H1 (cell line): ENCODE measurements at regions not wholly inside any gene's neighbourhood (a gene's known extent, or its start where the extent isn't known, plus 50 kb on each side); places are given as distances from the start of the nearest gene placed in this dataset.

Experiments used
- CTCF ChIA-PET: fragments of 300-600 bp; sonication (Branson Sonifier 250); formaldehyde crosslinking; loops from one replicate; lab custom pipeline; 2021; ENCODE audit not compliant: partially characterized antibody; lab: Charles Lee
- POLR2A ChIA-PET: fragments of 300-600 bp; sonication (Branson Sonifier 250); formaldehyde crosslinking; loops from one replicate; lab custom pipeline; 2021; ENCODE audit warnings: inconsistent platforms; ENCODE audit not compliant: partially characterized antibody; lab: Charles Lee
- DNase-seq, 2 experiments: peaks; one replicate each; pipeline versions ENCODE4 v3.0.0 to v3.0.0-alpha.2; 2010 to 2022; ENCODE audit warnings: low spot score in 2 of 2, low read depth in 1 of 2, mixed read lengths in 1 of 2
- FAIRE-seq: peaks from 2 replicates; lab custom pipeline; 2011; peaks lifted over from hg19 to GRCh38; lab: Jason Lieb, UNC
- H2AFZ ChIP-seq: 2 replicates; pipeline ENCODE4 v1.8.1; 2012; ENCODE audit warnings: low read length, inconsistent platforms
- H2AK5ac ChIP-seq: 2 replicates; pipeline ENCODE4 v1.6.1; 2013; ENCODE audit warnings: low read depth, low read length
- H2BK120ac ChIP-seq: replicated peaks from 2 replicates; pipeline ENCODE3; 2013; ENCODE audit warnings: low read depth, low read length, inconsistent platforms
- H2BK12ac ChIP-seq: 2 replicates; pipeline ENCODE4 v1.6.1; 2013; ENCODE audit warnings: low read depth, low read length
- H2BK15ac ChIP-seq: 2 replicates; pipeline ENCODE4 v1.6.1; 2013; ENCODE audit warnings: low read length
- H2BK20ac ChIP-seq: 2 replicates; pipeline ENCODE4 v1.6.1; 2013; ENCODE audit warnings: low read length
- H2BK5ac ChIP-seq: 2 replicates; pipeline ENCODE4 v1.6.1; 2013; ENCODE audit warnings: low read depth, low read length
- H3K14ac ChIP-seq: 2 replicates; pipeline ENCODE4 v1.6.1; 2013; ENCODE audit warnings: inconsistent platforms; ENCODE audit not compliant: insufficient read length
- H3K18ac ChIP-seq: 2 replicates; pipeline ENCODE4 v1.6.1; 2013; ENCODE audit warnings: low read length; ENCODE audit errors: extremely low read depth
- H3K23ac ChIP-seq: 2 replicates; pipeline ENCODE4 v1.6.1; 2013; ENCODE audit warnings: inconsistent platforms; ENCODE audit not compliant: insufficient read length
- H3K23me2 ChIP-seq: 2 replicates; pipeline ENCODE4 v1.6.1; 2013; ENCODE audit warnings: low read depth, low read length
- H3K27ac ChIP-seq: 2 replicates; pipeline ENCODE4 v1.6.1; 2011; ENCODE audit warnings: low read depth, low read length, inconsistent platforms
- H3K27me3 ChIP-seq, 4 experiments: replicated peaks in 1 of 4; 1 replicate in 1 of 4; 2 replicates in 3 of 4; pipeline versions ENCODE4 v1.6.1 to v1.8.1; 2011 to 2013; ENCODE audit warnings: low read length in 3 of 4, mild to moderate bottlenecking in 3 of 4, inconsistent platforms in 2 of 4, mixed read lengths in 2 of 4, moderate library complexity in 1 of 4; ENCODE audit not compliant: control insufficient read depth in 3 of 4, insufficient read depth in 3 of 4; ENCODE audit errors: extremely low read depth in 1 of 4
- H3K36me3 ChIP-seq, 4 experiments: 2 replicates each; pipeline versions ENCODE4 v1.6.1 to v1.8.1; 2011 to 2013; ENCODE audit warnings: mild to moderate bottlenecking in 4 of 4, low read length in 3 of 4, moderate library complexity in 2 of 4, control low read depth in 1 of 4, inconsistent platforms in 1 of 4; ENCODE audit not compliant: insufficient read depth in 4 of 4, control insufficient read depth in 2 of 4
- H3K4ac ChIP-seq: replicated peaks from 2 replicates; pipeline ENCODE3; 2013; ENCODE audit warnings: low read length, low read depth, mixed read lengths, inconsistent platforms; ENCODE audit not compliant: insufficient read length
- H3K4me1 ChIP-seq, 4 experiments: replicated peaks in 1 of 4; 1 replicate in 1 of 4; 2 replicates in 3 of 4; pipeline versions ENCODE4 v1.6.1 to v1.8.1; 2011 to 2013; ENCODE audit warnings: low read length in 3 of 4, inconsistent platforms in 2 of 4, mixed read lengths in 1 of 4; ENCODE audit not compliant: insufficient read depth in 4 of 4, control insufficient read depth in 3 of 4
- H3K4me2 ChIP-seq, 2 experiments: 2 replicates each; pipeline versions ENCODE4 v1.6.1 to v1.8.1; 2011 to 2013; ENCODE audit warnings: low read depth in 2 of 2, low read length in 2 of 2, control low read depth in 1 of 2, inconsistent platforms in 1 of 2, mild to moderate bottlenecking in 1 of 2; ENCODE audit not compliant: insufficient read depth in 1 of 2
- H3K4me3 ChIP-seq, 4 experiments: fragments of 200-600, 300-600 bp in 1 of 4; sonication (generic), shearing (Covaris generic), sonication (Bioruptor Twin) in 1 of 4; 2 replicates each; pipeline versions ENCODE4 v1.5.1 to v1.8.1; 2011 to 2016; ENCODE audit warnings: low read length in 4 of 4, low read depth in 3 of 4, control low read depth in 2 of 4, inconsistent platforms in 2 of 4, mild to moderate bottlenecking in 2 of 4, mixed read lengths in 1 of 4, moderate library complexity in 1 of 4; ENCODE audit not compliant: insufficient read depth in 2 of 4; ENCODE audit errors: extremely low read depth in 1 of 4
- H3K56ac ChIP-seq: replicated peaks from 2 replicates; pipeline ENCODE3; 2013; ENCODE audit warnings: low read depth, mild to moderate bottlenecking, mixed read lengths, low read length, inconsistent platforms; ENCODE audit not compliant: insufficient read length
- H3K79me1 ChIP-seq: 2 replicates; pipeline ENCODE4 v1.6.1; 2013; ENCODE audit warnings: low read depth, low read length, control low read depth
- H3K79me2 ChIP-seq, 2 experiments: 2 replicates each; pipeline versions ENCODE4 v1.6.1 to v1.8.1; 2012 to 2013; ENCODE audit warnings: low read length in 2 of 2, mild to moderate bottlenecking in 2 of 2, inconsistent platforms in 1 of 2; ENCODE audit not compliant: insufficient read depth in 2 of 2, control insufficient read depth in 1 of 2
- H3K9ac ChIP-seq, 4 experiments: replicated peaks in 1 of 4; 1 replicate in 1 of 4; 2 replicates in 3 of 4; pipeline versions ENCODE4 v1.6.1 to v1.8.1; 2011 to 2013; ENCODE audit warnings: low read depth in 3 of 4, low read length in 3 of 4, control low read depth in 2 of 4, mild to moderate bottlenecking in 2 of 4, moderate library complexity in 2 of 4, inconsistent platforms in 1 of 4; ENCODE audit errors: extremely low read depth in 1 of 4
- H3K9me3 ChIP-seq, 2 experiments: 2 replicates each; pipeline versions ENCODE4 v1.6.1 to v1.8.1; 2012 to 2013; ENCODE audit warnings: mild to moderate bottlenecking in 2 of 2, moderate library complexity in 2 of 2, control low read depth in 1 of 2, inconsistent platforms in 1 of 2, low read depth in 1 of 2, low read length in 1 of 2, mixed read lengths in 1 of 2; ENCODE audit not compliant: insufficient read depth in 2 of 2
- H4K20me1 ChIP-seq, 2 experiments: replicated peaks in 1 of 2; 2 replicates each; pipeline versions ENCODE3 to v1.8.1; 2011 to 2013; ENCODE audit warnings: inconsistent platforms in 2 of 2, low read length in 2 of 2, mild to moderate bottlenecking in 1 of 2; ENCODE audit not compliant: insufficient read depth in 2 of 2, control insufficient read depth in 1 of 2
- H4K5ac ChIP-seq: 2 replicates; pipeline ENCODE4 v1.6.1; 2013; ENCODE audit warnings: low read length, low read depth, mixed read lengths, inconsistent platforms; ENCODE audit not compliant: insufficient read length
- H4K8ac ChIP-seq: 2 replicates; pipeline ENCODE4 v1.8.0; 2013; ENCODE audit warnings: mild to moderate bottlenecking, moderate library complexity, low read length, inconsistent platforms; ENCODE audit not compliant: insufficient read depth; ENCODE audit errors: extremely low read depth
- H4K91ac ChIP-seq: replicated peaks from 2 replicates; pipeline ENCODE3; 2013; ENCODE audit warnings: low read length, mixed read lengths, inconsistent platforms; ENCODE audit not compliant: insufficient read length
- ATF2 ChIP-seq: IDR thresholded peaks from 2 replicates; pipeline ENCODE4 v1.6.1; 2012; ENCODE audit warnings: low read length, inconsistent platforms
- EZH2 ChIP-seq: fragments of 200-600 bp; sonication (generic); IDR thresholded peaks from 2 replicates; pipeline ENCODE4 v1.7.1; 2012; ENCODE audit warnings: low read depth, mild to moderate bottlenecking, moderate library complexity, low read length, inconsistent platforms; ENCODE audit not compliant: severe bottlenecking
- MAX ChIP-seq: IDR thresholded peaks from 2 replicates; pipeline ENCODE4 v1.6.1; 2012; ENCODE audit warnings: inconsistent platforms
- RAD21 ChIP-seq, 2 experiments: IDR thresholded peaks in 1 of 2; conservative IDR thresholded peaks in 1 of 2; 2 replicates each; pipeline ENCODE4 v1.6.1; 2011; ENCODE audit warnings: low read depth in 2 of 2, low read length in 2 of 2, improper control_type of control experiment in 1 of 2, inconsistent platforms in 1 of 2, mild to moderate bottlenecking in 1 of 2, moderate library complexity in 1 of 2
- RFX5 ChIP-seq: IDR thresholded peaks from 2 replicates; pipeline ENCODE4 v1.6.1; 2011; ENCODE audit warnings: low read depth, low read length, improper control_type of control experiment, borderline replicate concordance
- SRF ChIP-seq: IDR thresholded peaks from 2 replicates; pipeline ENCODE4 v1.6.1; 2011; ENCODE audit warnings: mild to moderate bottlenecking, low read depth, low read length, moderate library complexity
- TEAD4 ChIP-seq: IDR thresholded peaks from 2 replicates; pipeline ENCODE4 v1.6.1; 2012; ENCODE audit warnings: low read depth, low read length, inconsistent platforms, mixed read lengths
- YY1 ChIP-seq: IDR thresholded peaks from 2 replicates; pipeline ENCODE4 v1.6.1; 2011; ENCODE audit warnings: low read depth, mild to moderate bottlenecking, low read length
- ZNF274 ChIP-seq: IDR thresholded peaks from 2 replicates; pipeline ENCODE4 v1.7.0; 2012; ENCODE audit warnings: low read length, borderline replicate concordance; ENCODE audit errors: extremely low read depth
- WGBS, 2 experiments: shearing (Covaris generic) in 1 of 2; methylation state at CpG; one replicate each; pipeline versions ENCODE4 v1.1.6 to v1.1.7; 2013 to 2015; ENCODE audit warnings: low lambda C conversion rate in 2 of 2, mixed read lengths in 2 of 2, inconsistent platforms in 1 of 2, low coverage in 1 of 2, missing lambda C conversion rate in 1 of 2; ENCODE audit not compliant: insufficient replicate concordance in 2 of 2, insufficient coverage in 1 of 2, insufficient read length in 1 of 2; ENCODE audit errors: extremely low coverage in 1 of 2, missing lambda C conversion rate in 1 of 2; 5-methylcytosine and 5-hydroxymethylcytosine counted together

GRCh38 chr4:176981551-176981950 is 188.8 kb upstream of the VEGFC start:
- Histone ChIP-seq H3K14ac (no peak overlapping the region), H2BK120ac (no peak overlapping the region), H3K56ac (no peak overlapping the region), H3K9me3 (no peaks in the 10 kb centered on the region), H4K91ac (no peak overlapping the region), H2AFZ (no peak overlapping the region), H3K23me2 (no peaks in the 10 kb centered on the region), H3K4me2 (no peak overlapping the region), H3K36me3 (no peaks in the 10 kb centered on the region), H4K8ac (no peak overlapping the region), H3K27me3 (no peaks in the 10 kb centered on the region), H3K4me1 (no peaks in the 10 kb centered on the region), H3K4me3 (no peak overlapping the region), H2AK5ac (no peak overlapping the region), H3K79me2 (no peaks in the 10 kb centered on the region), H4K5ac (no peak overlapping the region), H2BK15ac (no peak overlapping the region), H2BK5ac (no peak overlapping the region), H3K27ac (no peak overlapping the region), H3K23ac (no peak overlapping the region), H3K18ac (no peak overlapping the region), H3K4ac (no peak overlapping the region), H2BK12ac (no peak overlapping the region), H2BK20ac (no peak overlapping the region), H3K9ac (no peak overlapping the region), H3K79me1 (no peaks in the 10 kb centered on the region), H4K20me1 (no peaks in the 10 kb centered on the region)
- FAIRE-seq (no peak), DNase-seq (no peak)
- CTCF ChIA-PET, result interaction anchor here (0.8 to 1.3 kb wide), 2 partner anchors 14 to 25 kb away, joined by 3 read pairs; no protein-coding TSS in a partner anchor
- WGBS, 2 experiments, result 91% methylated on average over 2 of the region's 2 CpGs; no CpG with 5 or more reads in 1 of the 2 experiments
- POLR2A ChIA-PET, result no interaction called here
- TF ChIP-seq TEAD4 (no peak), SRF (no peak), ATF2 (no peak), ZNF274 (no peak), RAD21 (IDR thresholded peaks at IDR 0.05 in 1 of 2, conservative IDR thresholded peaks at IDR 0.05 in 1 of 2; ENCODE audit: low read depth in 2 of 2, low read length in 2 of 2) (no peak), YY1 (no peak), EZH2 (no peak), MAX (no peak), RFX5 (no peak)
